Glutamatergic neuron (in vitro differentiated cells): ENCODE measurements at regions not wholly inside any gene's neighbourhood (a gene's known extent, or its start where the extent isn't known, plus 50 kb on each side); places are given as distances from the start of the nearest gene placed in this dataset.

Experiments used
- DNase-seq: peaks from one replicate; pipeline ENCODE4 v3.0.0; 2022
- H3K27ac Mint-ChIP-seq: one replicate; pipeline ENCODE4 v1.8.0; 2020; ENCODE audit warnings: mild to moderate bottlenecking, mixed read lengths, inconsistent platforms; ENCODE audit not compliant: unreplicated experiment
- H3K27me3 Mint-ChIP-seq: one replicate; pipeline ENCODE4 v1.8.0; 2020; ENCODE audit warnings: mild to moderate bottlenecking, moderate library complexity, mixed read lengths, inconsistent platforms; ENCODE audit not compliant: unreplicated experiment
- H3K36me3 Mint-ChIP-seq: one replicate; pipeline ENCODE4 v1.8.0; 2020; ENCODE audit warnings: mild to moderate bottlenecking, mixed read lengths, inconsistent platforms; ENCODE audit not compliant: unreplicated experiment
- H3K4me1 Mint-ChIP-seq: one replicate; pipeline ENCODE4 v1.8.0; 2020; ENCODE audit warnings: mild to moderate bottlenecking, low read depth, mixed read lengths, inconsistent platforms; ENCODE audit not compliant: unreplicated experiment
- H3K4me3 Mint-ChIP-seq: one replicate; pipeline ENCODE4 v1.8.0; 2020; ENCODE audit warnings: mild to moderate bottlenecking, mixed read lengths, inconsistent platforms; ENCODE audit not compliant: unreplicated experiment
- H3K9me3 Mint-ChIP-seq: one replicate; pipeline ENCODE4 v1.8.0; 2020; ENCODE audit warnings: mild to moderate bottlenecking, moderate library complexity, mixed read lengths, inconsistent platforms; ENCODE audit not compliant: unreplicated experiment
- TF ChIP-seq, protein P1 (sequence below): fragments of 200-600 bp; sonication (generic); IDR thresholded peaks from one replicate; pipeline ENCODE4 v1.5.0; 2021; ENCODE audit not compliant: partially characterized antibody, unreplicated experiment

DNA sequence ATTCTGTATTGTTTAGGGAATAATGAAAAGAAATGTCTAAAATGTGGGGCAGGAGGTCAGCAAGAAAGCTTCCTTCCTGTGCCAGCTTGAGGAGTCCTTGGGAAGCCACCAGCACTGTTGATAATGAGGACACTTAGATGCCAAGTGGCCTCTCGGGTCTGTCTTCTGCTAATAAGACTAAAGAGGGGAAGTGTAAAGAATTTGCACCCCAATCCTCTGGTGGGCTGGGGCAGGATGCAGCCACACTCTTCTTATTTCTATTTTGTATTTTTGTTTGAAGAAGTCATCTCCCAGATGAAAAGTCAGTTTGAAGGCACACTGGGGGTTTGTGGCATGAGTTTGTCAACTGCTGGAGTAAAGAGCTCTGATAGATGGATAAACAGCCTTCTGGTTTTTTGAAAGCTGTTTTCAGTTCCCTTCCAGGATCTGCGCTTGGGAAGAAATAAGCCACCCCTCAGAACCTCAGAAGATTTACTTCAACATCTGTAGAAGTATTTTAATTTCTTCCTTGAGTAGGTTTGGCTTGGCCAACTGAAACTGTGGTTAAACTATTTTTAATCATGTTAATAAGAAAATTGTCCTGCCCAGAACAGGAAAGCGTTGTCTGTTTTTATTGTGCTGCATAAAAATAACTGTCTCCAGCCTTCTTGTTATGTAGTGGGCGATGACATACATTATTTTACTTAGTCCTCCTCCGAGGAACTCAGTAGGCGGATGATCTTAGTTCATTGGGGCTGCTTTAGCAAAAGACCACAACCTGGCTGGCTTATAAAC lies 128.8 kb upstream of the GPR26 start:
- H3K27me3 Mint-ChIP-seq: peaks cover 3% of the 10 kb centered on the region

DNA sequence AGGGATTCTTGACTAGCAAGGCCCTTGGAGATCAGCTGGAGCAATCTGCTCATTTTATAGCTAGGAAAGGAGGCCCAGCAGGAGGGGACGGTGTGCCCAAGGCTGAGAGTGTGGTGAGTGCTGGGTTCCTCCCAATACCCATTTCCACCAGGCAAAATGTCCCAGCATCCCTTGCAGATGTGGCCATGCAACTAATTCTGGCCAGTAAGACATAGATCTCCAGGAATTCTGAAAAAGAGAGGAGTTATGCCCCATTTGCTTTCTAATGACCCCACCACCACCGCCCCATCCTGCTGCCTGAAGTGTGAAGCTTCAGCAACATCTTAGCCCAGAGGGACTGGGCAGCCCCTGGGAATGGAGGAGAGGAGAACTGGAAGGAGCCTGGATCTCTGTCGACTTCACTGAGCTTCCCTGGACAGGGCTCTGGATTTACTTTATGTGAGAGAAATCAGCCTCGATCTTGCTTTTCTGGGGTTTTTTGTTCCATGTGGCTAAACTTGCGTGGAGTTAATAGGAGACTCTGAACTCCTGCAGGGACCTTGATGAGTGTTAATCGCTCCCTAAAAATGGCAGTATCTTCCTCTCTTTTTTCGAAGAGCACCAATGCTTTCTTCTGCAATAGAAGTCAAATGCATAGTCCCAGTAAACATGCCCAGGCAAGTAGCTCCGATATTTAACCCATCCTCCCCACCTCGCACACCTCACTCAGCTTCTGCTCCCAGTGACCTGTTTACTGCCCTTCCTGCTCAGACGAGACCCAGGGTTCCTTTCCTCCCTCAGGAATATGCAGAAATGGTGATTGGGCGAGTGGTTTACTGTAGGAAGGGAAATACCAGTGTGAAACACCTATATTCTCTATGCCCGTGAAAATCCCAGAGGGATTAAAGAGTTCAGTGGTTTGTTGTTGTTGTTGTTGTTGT lies 127.5 kb upstream of the GPR26 start:
- H3K4me3 Mint-ChIP-seq: no peak overlapping the region
- TF ChIP-seq, protein P1, sequence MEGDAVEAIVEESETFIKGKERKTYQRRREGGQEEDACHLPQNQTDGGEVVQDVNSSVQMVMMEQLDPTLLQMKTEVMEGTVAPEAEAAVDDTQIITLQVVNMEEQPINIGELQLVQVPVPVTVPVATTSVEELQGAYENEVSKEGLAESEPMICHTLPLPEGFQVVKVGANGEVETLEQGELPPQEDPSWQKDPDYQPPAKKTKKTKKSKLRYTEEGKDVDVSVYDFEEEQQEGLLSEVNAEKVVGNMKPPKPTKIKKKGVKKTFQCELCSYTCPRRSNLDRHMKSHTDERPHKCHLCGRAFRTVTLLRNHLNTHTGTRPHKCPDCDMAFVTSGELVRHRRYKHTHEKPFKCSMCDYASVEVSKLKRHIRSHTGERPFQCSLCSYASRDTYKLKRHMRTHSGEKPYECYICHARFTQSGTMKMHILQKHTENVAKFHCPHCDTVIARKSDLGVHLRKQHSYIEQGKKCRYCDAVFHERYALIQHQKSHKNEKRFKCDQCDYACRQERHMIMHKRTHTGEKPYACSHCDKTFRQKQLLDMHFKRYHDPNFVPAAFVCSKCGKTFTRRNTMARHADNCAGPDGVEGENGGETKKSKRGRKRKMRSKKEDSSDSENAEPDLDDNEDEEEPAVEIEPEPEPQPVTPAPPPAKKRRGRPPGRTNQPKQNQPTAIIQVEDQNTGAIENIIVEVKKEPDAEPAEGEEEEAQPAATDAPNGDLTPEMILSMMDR: no peak
- no peaks in the 10 kb centered on the region for H3K36me3 Mint-ChIP-seq
- H3K9me3 Mint-ChIP-seq: peaks cover 4% of the 10 kb centered on the region
- peaks cover 3% of the 10 kb centered on the region for H3K27me3 Mint-ChIP-seq
- peaks cover 3% of the 10 kb centered on the region for H3K4me1 Mint-ChIP-seq
- no peak for DNase-seq
- no peak overlapping the region for H3K27ac Mint-ChIP-seq

More for the DNA sequence above, 128.8 kb upstream of the GPR26 start:
- H3K36me3 Mint-ChIP-seq: no peaks in the 10 kb centered on the region
- no peak overlapping the region for H3K4me3 Mint-ChIP-seq
- H3K4me1 Mint-ChIP-seq: peaks cover 3% of the 10 kb centered on the region
- peaks cover 4% of the 10 kb centered on the region for H3K9me3 Mint-ChIP-seq
- no peak overlapping the region for H3K27ac Mint-ChIP-seq
- TF ChIP-seq, protein P1: no peak
- no peak for DNase-seq

DNA sequence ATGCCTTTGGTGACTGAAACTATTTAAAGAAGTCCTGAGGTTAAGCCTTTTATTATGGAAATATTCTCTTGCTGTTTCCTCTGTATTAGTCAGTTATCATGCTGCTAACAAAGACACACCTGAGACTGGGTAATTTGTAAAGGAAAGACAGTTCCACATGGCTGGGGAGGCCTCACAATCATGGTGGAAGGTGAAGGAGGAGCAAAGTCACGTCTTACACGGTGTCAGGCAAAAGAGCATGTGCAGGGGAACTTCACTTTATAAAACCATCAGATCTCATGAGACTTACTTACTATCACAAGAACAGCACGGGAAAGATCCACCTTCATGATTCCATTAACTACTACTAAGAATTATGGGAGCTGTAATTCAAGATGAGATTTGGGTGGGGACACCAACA lies 121.2 kb upstream of the GPR26 start:
- Mint-ChIP-seq H3K27me3 (peaks cover 4% of the 10 kb centered on the region), H3K4me1 (no peaks in the 10 kb centered on the region), H3K4me3 (no peak overlapping the region), H3K27ac (no peak overlapping the region), H3K9me3 (no peaks in the 10 kb centered on the region), H3K36me3 (no peaks in the 10 kb centered on the region)
- DNase-seq: no peak
- TF ChIP-seq, protein P1: no peak

DNA sequence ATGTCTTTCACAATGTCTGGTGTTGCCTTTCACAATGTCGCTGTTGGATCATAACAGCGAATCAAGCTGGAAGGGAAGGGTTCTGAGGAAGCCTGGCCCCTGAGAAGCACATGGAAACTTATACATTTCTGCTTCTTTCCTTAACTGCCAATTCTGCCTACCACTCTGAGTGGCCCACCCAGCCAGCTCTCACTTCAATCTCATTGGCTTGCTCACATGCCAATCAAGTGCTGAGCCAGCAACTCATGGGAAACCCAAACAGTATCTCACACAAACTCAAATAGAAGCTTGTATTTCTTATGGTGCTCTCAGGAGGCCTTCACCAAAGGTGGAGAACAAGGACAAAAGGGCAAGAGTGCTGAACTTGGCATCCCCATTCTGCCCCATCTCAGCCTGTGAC lies 117.4 kb upstream of the GPR26 start:
- H3K4me1 Mint-ChIP-seq: no peaks in the 10 kb centered on the region
- H3K36me3 Mint-ChIP-seq: no peaks in the 10 kb centered on the region
- H3K9me3 Mint-ChIP-seq: peaks cover 2% of the 10 kb centered on the region
- peaks cover 2% of the 10 kb centered on the region for H3K27me3 Mint-ChIP-seq
- DNase-seq: no peak
- TF ChIP-seq, protein P1: no peak
- H3K27ac Mint-ChIP-seq: no peak overlapping the region
- H3K4me3 Mint-ChIP-seq: no peak overlapping the region
